ENCODE measurements at regions not wholly inside any gene's neighbourhood (a gene's known extent, or its start where the extent isn't known, plus 50 kb on each side); places are given as distances from the start of the nearest gene placed in this dataset.

DNA sequence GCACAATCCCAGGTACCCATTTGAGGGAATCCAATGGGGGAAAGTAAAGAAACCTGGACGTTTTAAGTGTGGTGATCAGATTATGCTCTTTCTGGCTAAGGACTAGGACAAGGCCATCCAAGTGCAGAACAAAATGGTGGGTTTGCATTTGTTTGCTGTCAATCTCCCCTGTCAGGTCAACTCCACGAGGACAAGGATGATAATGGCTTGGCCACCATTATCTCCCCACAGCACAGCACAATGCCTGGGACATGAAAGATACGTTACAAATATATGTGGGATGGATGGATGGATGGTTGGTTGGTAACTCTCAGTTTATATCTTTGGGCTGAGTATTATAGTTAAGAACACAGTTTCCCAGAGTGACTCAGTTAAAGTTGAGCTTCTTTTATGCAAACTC, 526.9 kb downstream of the NPIPA7 start:
- TF ChIP-seq, protein P1, sequence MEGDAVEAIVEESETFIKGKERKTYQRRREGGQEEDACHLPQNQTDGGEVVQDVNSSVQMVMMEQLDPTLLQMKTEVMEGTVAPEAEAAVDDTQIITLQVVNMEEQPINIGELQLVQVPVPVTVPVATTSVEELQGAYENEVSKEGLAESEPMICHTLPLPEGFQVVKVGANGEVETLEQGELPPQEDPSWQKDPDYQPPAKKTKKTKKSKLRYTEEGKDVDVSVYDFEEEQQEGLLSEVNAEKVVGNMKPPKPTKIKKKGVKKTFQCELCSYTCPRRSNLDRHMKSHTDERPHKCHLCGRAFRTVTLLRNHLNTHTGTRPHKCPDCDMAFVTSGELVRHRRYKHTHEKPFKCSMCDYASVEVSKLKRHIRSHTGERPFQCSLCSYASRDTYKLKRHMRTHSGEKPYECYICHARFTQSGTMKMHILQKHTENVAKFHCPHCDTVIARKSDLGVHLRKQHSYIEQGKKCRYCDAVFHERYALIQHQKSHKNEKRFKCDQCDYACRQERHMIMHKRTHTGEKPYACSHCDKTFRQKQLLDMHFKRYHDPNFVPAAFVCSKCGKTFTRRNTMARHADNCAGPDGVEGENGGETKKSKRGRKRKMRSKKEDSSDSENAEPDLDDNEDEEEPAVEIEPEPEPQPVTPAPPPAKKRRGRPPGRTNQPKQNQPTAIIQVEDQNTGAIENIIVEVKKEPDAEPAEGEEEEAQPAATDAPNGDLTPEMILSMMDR (IDR thresholded peaks at IDR 0.05), result no peak
- TF ChIP-seq POLR2AphosphoS5 (IDR thresholded peaks at IDR 0.05) (no peak), POLR2A (IDR thresholded peaks at IDR 0.05) (no peak)
